ENCODE measurements at regions not wholly inside any gene's neighbourhood (a gene's known extent, or its start where the extent isn't known, plus 50 kb on each side); places are given as distances from the start of the nearest gene placed in this dataset.

DNA sequence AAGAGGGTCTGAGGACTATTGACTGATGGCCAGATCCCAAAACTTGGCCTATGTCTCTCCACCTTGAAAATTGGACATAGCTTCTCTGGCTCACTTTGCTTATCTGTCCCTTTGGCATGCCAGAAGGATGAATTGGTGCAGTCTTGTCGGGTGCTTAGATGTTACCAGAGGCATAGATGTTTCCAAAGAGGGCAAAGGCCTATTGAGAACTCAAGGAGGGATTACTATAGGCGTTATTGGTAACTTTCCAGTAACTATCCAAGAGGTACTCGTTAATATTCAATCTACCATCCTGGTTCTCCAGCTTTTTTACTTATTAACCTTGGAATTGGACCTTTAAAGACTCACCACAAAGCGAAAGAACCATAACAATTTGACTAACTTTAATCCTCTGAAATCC lies 368.3 kb upstream of the ESRRG start:
- H3K27ac ChIP-seq (ENCODE audit: insufficient read depth, low read length) = no peak overlapping the region
- no peak overlapping the region for H3K14ac ChIP-seq (replicated peaks; ENCODE audit: low read depth, low read length)
- TF ChIP-seq MAFK (IDR thresholded peaks at IDR 0.05; ENCODE audit: low read depth, low read length) = no peak
- no peak for TF ChIP-seq RCOR1 (IDR thresholded peaks at IDR 0.05; ENCODE audit: insufficient replicate concordance, low read length)
- no peak for TF ChIP-seq FOS (IDR thresholded peaks at IDR 0.05; ENCODE audit: low read depth, low read length)
- TF ChIP-seq POLR2A (IDR thresholded peaks at IDR 0.05; ENCODE audit: low read depth, low read length) = no peak
- DNase-seq (no peak), ATAC-seq (ENCODE audit: low read depth) (no peak)
- no peaks in the 10 kb centered on the region for H3K9me1 ChIP-seq (ENCODE audit: insufficient read depth, low read length)
- ChIA-PET CTCF (no interaction called here), POLR2A (ENCODE audit: unreplicated experiment) (no interaction called here)
- no peak overlapping the region for H3K4me2 ChIP-seq (ENCODE audit: low read depth, low read length)
- no peak overlapping the region for H3K4ac ChIP-seq (ENCODE audit: low read depth, low read length)
- H2AK5ac ChIP-seq (ENCODE audit: low read depth, low read length) = no peak overlapping the region
- no peak overlapping the region for H3K23ac ChIP-seq (ENCODE audit: low read depth, low read length)
- no peak overlapping the region for H4K8ac ChIP-seq (ENCODE audit: low read depth in 2 of 2, low read length in 2 of 2)
- H3K56ac ChIP-seq (ENCODE audit: extremely low read depth, insufficient read depth, low read length) = no peak overlapping the region
- BruUV-seq (replicated peaks) = no TSS peak
- H3K4me3 ChIP-seq (ENCODE audit: insufficient read depth, low read depth, low read length) = no peak overlapping the region
- no peaks in the 10 kb centered on the region for H3K79me1 ChIP-seq (ENCODE audit: low read depth in 1 of 2, low read length in 2 of 2)
- H2BK15ac ChIP-seq (ENCODE audit: low read depth, low read length) = no peak overlapping the region
- H4K91ac ChIP-seq (ENCODE audit: insufficient read depth, low read depth, low read length) = no peak overlapping the region
- no peak overlapping the region for H3K18ac ChIP-seq (ENCODE audit: low read depth, low read length)
- H4K5ac ChIP-seq (ENCODE audit: low read depth, low read length) = no peak overlapping the region
- intact Hi-C loops (cut with micrococcal nuclease) (no loop called here), in situ Hi-C loops (cut with MboI; ENCODE audit: low sequenced_read_pairs) (no loop called here), dilution Hi-C loops (cut with HindIII; ENCODE audit: low sequenced_read_pairs, unreplicated experiment) (no loop called here)
- H2AFZ ChIP-seq (replicated peaks; ENCODE audit: low read length, poor library complexity) = no peak overlapping the region
- no peaks in the 10 kb centered on the region for H3K9me3 ChIP-seq (ENCODE audit: control insufficient read depth, insufficient read depth, low read length)
- H4K20me1 ChIP-seq (ENCODE audit: insufficient read depth, low read length) = no peaks in the 10 kb centered on the region
- H3K4me1 ChIP-seq (ENCODE audit: control insufficient read depth, insufficient read depth, low read length) = peaks cover 4% of the 10 kb centered on the region; the same call in 1 of the 2 replicates
- WGBS, 2 experiments (ENCODE audit: extremely low coverage in 2 of 2, insufficient read length in 1 of 2) = 93% methylated on average over 2 of the region's 4 CpGs; no CpG with 5 or more reads in 1 of the 2 experiments
- H2BK120ac ChIP-seq (ENCODE audit: low read depth, low read length) = no peak overlapping the region
- no peak overlapping the region for H2AK9ac ChIP-seq (replicated peaks; ENCODE audit: low read depth, low read length, poor library complexity)
- no peak overlapping the region for H3K9ac ChIP-seq (ENCODE audit: low read depth, low read length)
- H3K36me3 ChIP-seq (ENCODE audit: control insufficient read depth, insufficient read depth, low read length) = no peaks in the 10 kb centered on the region
- H2BK20ac ChIP-seq (ENCODE audit: low read depth, low read length) = no peak overlapping the region
- H2BK5ac ChIP-seq (ENCODE audit: low read depth, low read length, poor library complexity, severe bottlenecking) = no peak overlapping the region
- H3K27me3 ChIP-seq (ENCODE audit: control insufficient read depth, insufficient read depth, low read length) = no peaks in the 10 kb centered on the region

All from IMR-90 (cell line).